ENCODE measurements at regions not wholly inside any gene's neighbourhood (a gene's known extent, or its start where the extent isn't known, plus 50 kb on each side); places are given as distances from the start of the nearest gene placed in this dataset.

DNA sequence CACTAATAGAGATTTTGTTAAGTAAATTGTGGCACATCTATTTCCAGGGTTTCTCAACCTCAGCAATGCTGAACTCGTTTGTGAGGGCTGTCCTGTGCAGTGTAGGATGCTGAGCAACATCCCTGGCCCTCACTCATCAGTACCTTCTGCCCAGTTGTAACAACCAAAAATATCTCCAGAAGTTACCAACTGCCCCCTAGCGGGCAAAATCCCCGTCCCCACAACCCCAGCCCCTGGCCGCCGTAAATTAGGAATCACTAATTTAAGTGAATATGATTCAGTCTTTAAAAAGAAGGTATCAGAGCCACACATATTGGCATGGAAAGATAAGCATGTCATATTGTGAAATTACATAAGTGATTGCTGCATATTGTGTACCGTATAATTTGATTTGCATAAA lies 123.4 kb downstream of the ASB9 start:
- no peak for TF ChIP-seq ZNF274 (IDR thresholded peaks at IDR 0.05; ENCODE audit: low read depth, low read length)
- no peak for TF ChIP-seq SUZ12 (IDR thresholded peaks at IDR 0.05; ENCODE audit: extremely low read depth, insufficient read depth, insufficient read length)

Measured in NT2/D1 (cell line).